ENCODE measurements at regions not wholly inside any gene's neighbourhood (a gene's known extent, or its start where the extent isn't known, plus 50 kb on each side); places are given as distances from the start of the nearest gene placed in this dataset.

GRCh38 chr9:13705918-13706317, 426.4 kb upstream of the MPDZ start:
- no peak for FAIRE-seq

GRCh38 chr9:13705373-13705772, 425.9 kb upstream of the MPDZ start:
- no peak for FAIRE-seq

GRCh38 chr9:13690595-13690994, 411.1 kb upstream of the MPDZ start:
- no peak for FAIRE-seq

GRCh38 chr9:13689925-13690324, 410.4 kb upstream of the MPDZ start:
- FAIRE-seq = no peak

- FAIRE-seq = peak; percentile 52
These were observed 409.6 kb upstream of the MPDZ start for GRCh38 chr9:13688990-13689600.

- FAIRE-seq = no peak
These were observed 408.9 kb upstream of the MPDZ start for GRCh38 chr9:13688223-13688989.

GRCh38 chr9:13684656-13685055, 405.2 kb upstream of the MPDZ start:
- FAIRE-seq = no peak

- FAIRE-seq = no peak
These were observed 398.3 kb upstream of the MPDZ start for GRCh38 chr9:13677801-13678200.

GRCh38 chr9:13675638-13676000, 396.1 kb upstream of the MPDZ start:
- no peak for FAIRE-seq

- no peak for FAIRE-seq
These were observed 395.6 kb upstream of the MPDZ start for GRCh38 chr9:13674926-13675637.

GRCh38 chr9:13673348-13673747, 393.9 kb upstream of the MPDZ start:
- no peak for FAIRE-seq

GRCh38 chr9:13665418-13666066, 386.1 kb upstream of the MPDZ start:
- no peak for FAIRE-seq

- no peak for FAIRE-seq
These were observed 381.5 kb upstream of the MPDZ start for GRCh38 chr9:13661014-13661413.

GRCh38 chr9:13651969-13652663, 372.6 kb upstream of the MPDZ start:
- FAIRE-seq = no peak

- FAIRE-seq = no peak
These were observed 372.0 kb upstream of the MPDZ start for GRCh38 chr9:13651526-13651925.

- FAIRE-seq = no peak
These were observed 369.2 kb upstream of the MPDZ start for GRCh38 chr9:13648676-13649075.

- FAIRE-seq = no peak
These were observed 368.6 kb upstream of the MPDZ start for GRCh38 chr9:13648068-13648467.

- no peak for FAIRE-seq
These were observed 367.1 kb upstream of the MPDZ start for GRCh38 chr9:13646500-13647021.

GRCh38 chr9:13645557-13645956, 366.1 kb upstream of the MPDZ start:
- no peak for FAIRE-seq

- no peak for FAIRE-seq
These were observed 365.2 kb upstream of the MPDZ start for GRCh38 chr9:13644675-13645074.

GRCh38 chr9:13642646-13643045, 363.2 kb upstream of the MPDZ start:
- no peak for FAIRE-seq

- FAIRE-seq = no peak
These were observed 349.6 kb upstream of the MPDZ start for GRCh38 chr9:13629067-13629466.

GRCh38 chr9:13628526-13628925, 349.0 kb upstream of the MPDZ start:
- FAIRE-seq = no peak

Measured in A204.1 (cell line).